ENCODE measurements at regions not wholly inside any gene's neighbourhood (a gene's known extent, or its start where the extent isn't known, plus 50 kb on each side); places are given as distances from the start of the nearest gene placed in this dataset.

DNA sequence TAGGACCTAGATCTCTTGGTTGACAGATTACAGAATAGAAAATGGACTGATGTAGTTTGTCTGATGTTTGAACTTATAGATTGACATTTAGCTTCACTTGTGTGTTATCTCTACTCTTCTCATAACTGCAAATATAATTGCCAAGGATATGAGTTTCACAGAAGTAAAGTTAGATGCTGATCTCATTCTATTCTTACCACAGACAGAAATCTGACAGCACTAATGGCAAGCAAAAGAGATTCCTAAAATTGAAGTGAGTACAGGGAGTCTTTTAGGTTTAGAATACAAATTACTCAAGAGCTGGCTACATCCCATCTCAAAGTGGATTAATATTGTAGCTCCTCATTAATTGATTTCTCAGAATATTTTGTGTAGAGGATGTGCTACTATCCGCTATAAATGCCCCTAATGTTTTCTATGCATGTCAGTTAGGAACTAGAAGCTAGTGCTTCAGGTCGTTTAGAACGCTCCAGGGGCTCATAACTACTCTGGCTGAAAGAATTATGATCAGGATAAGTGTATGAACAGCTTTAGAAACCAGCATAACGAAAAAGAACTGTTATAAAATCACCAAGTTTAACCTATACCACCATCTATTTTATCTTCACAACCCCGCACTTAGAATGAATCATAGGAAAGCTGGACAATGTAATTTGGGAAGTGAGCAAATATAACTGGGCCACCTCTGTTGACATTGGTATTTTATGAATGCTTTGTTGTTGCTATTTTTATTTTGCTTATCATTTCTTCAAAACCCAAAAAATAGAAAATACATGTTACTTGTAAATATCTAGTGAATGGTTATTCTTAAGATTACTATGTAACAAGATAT is 378.8 kb upstream of the REG3G start:
- Histone ChIP-seq H3K27me3 (ENCODE audit: control insufficient read depth in 2 of 2, insufficient read depth in 2 of 2, low read length in 2 of 2) (no peaks in the 10 kb centered on the region), H3K9me3 (ENCODE audit: control insufficient read depth in 2 of 2, low read length in 2 of 2) (no peaks in the 10 kb centered on the region), H3K9ac (ENCODE audit: low read depth in 1 of 2, low read length in 2 of 2) (no peak overlapping the region), H3K4me3 (ENCODE audit: low read length in 2 of 2) (no peak overlapping the region), H3K36me3 (ENCODE audit: control insufficient read depth in 2 of 2, insufficient read depth in 2 of 2, low read length in 2 of 2) (no peaks in the 10 kb centered on the region), H3K4me1 (ENCODE audit: control insufficient read depth in 2 of 2, insufficient read depth in 2 of 2, low read length in 2 of 2) (no peaks in the 10 kb centered on the region), H3K27ac (ENCODE audit: low read depth in 2 of 2, low read length in 2 of 2) (no peak overlapping the region)

DNA sequence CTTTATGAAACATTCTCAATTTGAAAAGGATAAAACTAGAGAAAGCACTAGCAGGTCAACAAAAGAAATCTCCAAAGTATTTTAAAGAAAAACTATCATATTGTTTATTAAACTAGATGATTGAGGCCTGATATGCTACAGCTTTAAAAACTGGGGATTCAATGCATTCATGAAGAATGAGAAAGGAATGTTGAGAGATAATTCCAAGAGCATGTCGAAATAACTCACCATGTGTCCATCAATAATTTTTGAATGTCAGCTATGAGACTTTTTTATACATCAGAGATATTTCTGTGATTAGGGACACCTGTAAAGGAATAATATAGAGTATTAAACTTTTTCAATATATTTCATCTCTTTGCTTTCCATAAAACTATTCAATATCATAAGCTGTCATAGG is 376.9 kb upstream of the REG3G start:
- H3K36me3 ChIP-seq (ENCODE audit: control insufficient read depth in 2 of 2, insufficient read depth in 2 of 2, low read length in 2 of 2), result no peaks in the 10 kb centered on the region
- no peak overlapping the region for H3K27ac ChIP-seq (ENCODE audit: low read depth in 2 of 2, low read length in 2 of 2)
- no peaks in the 10 kb centered on the region for H3K9me3 ChIP-seq (ENCODE audit: control insufficient read depth in 2 of 2, low read length in 2 of 2)
- H3K9ac ChIP-seq (ENCODE audit: low read depth in 1 of 2, low read length in 2 of 2), result no peak overlapping the region
- no peaks in the 10 kb centered on the region for H3K27me3 ChIP-seq (ENCODE audit: control insufficient read depth in 2 of 2, insufficient read depth in 2 of 2, low read length in 2 of 2)
- H3K4me3 ChIP-seq (ENCODE audit: low read length in 2 of 2), result no peak overlapping the region
- no peaks in the 10 kb centered on the region for H3K4me1 ChIP-seq (ENCODE audit: control insufficient read depth in 2 of 2, insufficient read depth in 2 of 2, low read length in 2 of 2)

DNA sequence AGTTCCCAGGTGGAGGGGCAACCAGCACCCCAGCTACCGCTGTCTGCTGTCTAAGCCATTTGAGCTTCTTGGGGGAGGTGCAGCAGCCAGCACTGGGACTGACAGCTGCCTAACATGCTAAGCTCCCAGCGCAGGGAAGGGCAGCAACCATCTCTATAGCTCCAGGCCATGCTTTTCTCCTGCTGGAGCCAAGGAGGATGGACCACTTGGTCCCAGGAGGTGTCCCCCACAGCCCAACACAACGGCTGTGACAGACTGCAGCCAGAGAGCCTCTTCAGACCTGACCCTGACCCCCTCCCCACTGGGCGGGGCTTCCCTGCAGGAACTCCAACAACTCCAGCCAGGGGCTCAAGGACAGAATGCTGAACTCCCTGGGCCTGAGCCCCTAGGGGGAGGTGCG is 370.6 kb upstream of the REG3G start:
- no peaks in the 10 kb centered on the region for H3K27me3 ChIP-seq (ENCODE audit: control insufficient read depth in 2 of 2, insufficient read depth in 2 of 2, low read length in 2 of 2)
- no peak overlapping the region for H3K4me3 ChIP-seq (ENCODE audit: low read length in 2 of 2)
- no peaks in the 10 kb centered on the region for H3K4me1 ChIP-seq (ENCODE audit: control insufficient read depth in 2 of 2, insufficient read depth in 2 of 2, low read length in 2 of 2)
- no peaks in the 10 kb centered on the region for H3K36me3 ChIP-seq (ENCODE audit: control insufficient read depth in 2 of 2, insufficient read depth in 2 of 2, low read length in 2 of 2)
- no peak overlapping the region for H3K27ac ChIP-seq (ENCODE audit: low read depth in 2 of 2, low read length in 2 of 2)
- no peak overlapping the region for H3K9ac ChIP-seq (ENCODE audit: low read depth in 1 of 2, low read length in 2 of 2)
- no peaks in the 10 kb centered on the region for H3K9me3 ChIP-seq (ENCODE audit: control insufficient read depth in 2 of 2, low read length in 2 of 2)

DNA sequence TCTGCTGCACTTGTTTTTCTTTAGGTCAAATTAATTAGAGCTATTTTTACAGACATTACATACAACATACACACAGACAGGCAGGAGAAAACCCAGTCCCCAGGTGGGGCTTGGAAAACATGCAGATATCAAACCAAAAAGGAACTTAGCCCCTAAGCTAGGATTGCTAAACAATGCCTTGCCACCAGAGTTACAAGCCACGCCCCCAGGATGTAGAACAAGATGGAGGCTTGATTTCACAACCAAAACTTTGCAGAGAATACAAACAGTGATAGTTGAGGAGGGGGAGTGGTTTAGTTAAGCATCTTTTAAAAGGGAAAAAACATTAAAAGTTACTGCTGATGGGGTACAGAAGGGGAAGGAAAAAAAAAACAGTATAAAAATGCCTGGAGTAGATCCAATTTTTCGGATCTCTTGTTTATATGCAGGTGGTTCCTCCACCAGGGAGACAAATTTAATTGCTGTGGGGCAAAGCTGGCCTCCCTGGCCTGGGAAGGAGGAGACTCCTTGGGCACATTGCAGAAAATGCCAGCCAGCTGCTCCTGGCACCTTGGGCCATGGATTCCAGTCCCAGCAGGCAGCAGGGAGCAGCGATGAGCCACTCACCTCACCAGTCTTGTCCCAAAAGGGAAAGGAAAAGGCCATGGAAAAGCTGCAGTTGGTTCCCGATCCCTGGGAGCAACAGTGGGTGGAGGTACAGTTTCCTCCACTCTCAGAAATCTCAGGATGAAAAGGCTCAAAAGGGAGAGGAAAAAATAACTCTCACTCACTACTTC is 348.4 kb upstream of the REG3G start:
- no peak overlapping the region for H3K4me3 ChIP-seq (ENCODE audit: low read length in 2 of 2)
- H3K27me3 ChIP-seq (ENCODE audit: control insufficient read depth in 2 of 2, insufficient read depth in 2 of 2, low read length in 2 of 2), result no peaks in the 10 kb centered on the region
- no peak overlapping the region for H3K27ac ChIP-seq (ENCODE audit: low read depth in 2 of 2, low read length in 2 of 2)
- no peaks in the 10 kb centered on the region for H3K9me3 ChIP-seq (ENCODE audit: control insufficient read depth in 2 of 2, low read length in 2 of 2)
- no peaks in the 10 kb centered on the region for H3K4me1 ChIP-seq (ENCODE audit: control insufficient read depth in 2 of 2, insufficient read depth in 2 of 2, low read length in 2 of 2)
- H3K9ac ChIP-seq (ENCODE audit: low read depth in 1 of 2, low read length in 2 of 2), result no peak overlapping the region
- no peaks in the 10 kb centered on the region for H3K36me3 ChIP-seq (ENCODE audit: control insufficient read depth in 2 of 2, insufficient read depth in 2 of 2, low read length in 2 of 2)

DNA sequence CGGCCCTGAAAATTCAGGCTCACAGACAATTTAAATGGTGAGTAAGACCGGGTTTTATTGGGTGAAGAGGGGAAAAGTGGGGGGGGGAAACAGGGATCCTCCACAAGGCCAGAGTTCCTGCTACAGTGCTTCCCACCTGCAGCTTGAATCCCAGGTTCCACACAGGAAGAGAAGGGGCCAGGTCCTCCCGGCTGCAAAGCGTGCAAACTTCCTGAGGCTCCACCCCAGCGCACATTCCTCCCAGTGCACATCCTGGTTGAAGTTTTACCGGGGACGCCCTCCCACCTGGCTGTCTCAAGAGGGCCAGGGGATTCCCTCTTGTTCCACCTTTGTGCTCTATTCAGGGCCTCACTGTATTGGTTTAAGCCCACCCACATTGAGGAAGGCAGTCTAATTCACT is 347.7 kb upstream of the REG3G start:
- no peaks in the 10 kb centered on the region for H3K4me1 ChIP-seq (ENCODE audit: control insufficient read depth in 2 of 2, insufficient read depth in 2 of 2, low read length in 2 of 2)
- H3K4me3 ChIP-seq (ENCODE audit: low read length in 2 of 2), result no peak overlapping the region
- H3K36me3 ChIP-seq (ENCODE audit: control insufficient read depth in 2 of 2, insufficient read depth in 2 of 2, low read length in 2 of 2), result no peaks in the 10 kb centered on the region
- H3K27me3 ChIP-seq (ENCODE audit: control insufficient read depth in 2 of 2, insufficient read depth in 2 of 2, low read length in 2 of 2), result no peaks in the 10 kb centered on the region
- H3K27ac ChIP-seq (ENCODE audit: low read depth in 2 of 2, low read length in 2 of 2), result no peak overlapping the region
- H3K9ac ChIP-seq (ENCODE audit: low read depth in 1 of 2, low read length in 2 of 2), result no peak overlapping the region
- H3K9me3 ChIP-seq (ENCODE audit: control insufficient read depth in 2 of 2, low read length in 2 of 2), result no peaks in the 10 kb centered on the region

DNA sequence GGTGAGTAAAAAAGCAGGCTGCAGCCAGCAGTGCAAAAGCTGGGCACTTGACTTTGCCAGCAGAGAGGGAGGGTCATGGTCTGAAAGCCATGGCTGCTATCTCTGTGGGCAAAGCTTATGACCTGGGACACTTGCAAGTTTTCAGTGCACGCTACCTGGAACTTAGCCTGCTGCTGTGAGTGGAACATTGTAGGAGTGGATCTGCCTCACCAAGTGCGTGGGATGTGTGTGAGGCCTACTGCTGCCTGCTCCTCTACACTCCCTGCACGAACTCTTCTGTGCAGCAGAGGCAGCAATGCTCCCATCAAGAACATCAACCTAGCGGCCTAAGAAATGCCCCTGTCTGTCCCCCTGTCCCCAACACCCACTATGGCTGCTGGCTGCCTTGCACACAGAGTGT is 344.1 kb upstream of the REG3G start:
- no peak overlapping the region for H3K27ac ChIP-seq (ENCODE audit: low read depth in 2 of 2, low read length in 2 of 2)
- H3K36me3 ChIP-seq (ENCODE audit: control insufficient read depth in 2 of 2, insufficient read depth in 2 of 2, low read length in 2 of 2), result no peaks in the 10 kb centered on the region
- H3K9me3 ChIP-seq (ENCODE audit: control insufficient read depth in 2 of 2, low read length in 2 of 2), result no peaks in the 10 kb centered on the region
- H3K4me1 ChIP-seq (ENCODE audit: control insufficient read depth in 2 of 2, insufficient read depth in 2 of 2, low read length in 2 of 2), result no peaks in the 10 kb centered on the region
- no peak overlapping the region for H3K9ac ChIP-seq (ENCODE audit: low read depth in 1 of 2, low read length in 2 of 2)
- no peaks in the 10 kb centered on the region for H3K27me3 ChIP-seq (ENCODE audit: control insufficient read depth in 2 of 2, insufficient read depth in 2 of 2, low read length in 2 of 2)
- H3K4me3 ChIP-seq (ENCODE audit: low read length in 2 of 2), result no peak overlapping the region

DNA sequence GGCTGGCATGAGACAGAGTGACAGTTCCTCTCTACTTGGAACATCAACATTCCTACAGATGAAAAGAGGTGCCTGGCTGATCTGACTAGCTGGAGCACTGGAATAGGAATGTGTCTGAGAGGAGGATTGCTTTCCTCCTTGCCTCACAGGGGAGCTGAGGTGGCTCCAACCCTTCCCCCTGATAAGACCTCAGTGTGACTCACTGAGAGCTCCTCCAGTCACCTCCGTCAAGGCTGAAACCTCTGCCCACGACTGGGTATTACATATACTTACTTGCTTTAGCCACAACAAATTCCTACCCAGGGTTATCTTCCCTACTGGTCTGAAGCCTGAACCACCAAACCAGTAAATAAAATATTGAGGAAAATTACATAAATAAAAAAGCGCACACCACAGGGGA is 342.7 kb upstream of the REG3G start:
- Histone ChIP-seq H3K27me3 (ENCODE audit: control insufficient read depth in 2 of 2, insufficient read depth in 2 of 2, low read length in 2 of 2) (no peaks in the 10 kb centered on the region), H3K27ac (ENCODE audit: low read depth in 2 of 2, low read length in 2 of 2) (no peak overlapping the region), H3K4me3 (ENCODE audit: low read length in 2 of 2) (no peak overlapping the region), H3K36me3 (ENCODE audit: control insufficient read depth in 2 of 2, insufficient read depth in 2 of 2, low read length in 2 of 2) (no peaks in the 10 kb centered on the region), H3K9ac (ENCODE audit: low read depth in 1 of 2, low read length in 2 of 2) (no peak overlapping the region), H3K9me3 (ENCODE audit: control insufficient read depth in 2 of 2, low read length in 2 of 2) (no peaks in the 10 kb centered on the region), H3K4me1 (ENCODE audit: control insufficient read depth in 2 of 2, insufficient read depth in 2 of 2, low read length in 2 of 2) (no peaks in the 10 kb centered on the region)

DNA sequence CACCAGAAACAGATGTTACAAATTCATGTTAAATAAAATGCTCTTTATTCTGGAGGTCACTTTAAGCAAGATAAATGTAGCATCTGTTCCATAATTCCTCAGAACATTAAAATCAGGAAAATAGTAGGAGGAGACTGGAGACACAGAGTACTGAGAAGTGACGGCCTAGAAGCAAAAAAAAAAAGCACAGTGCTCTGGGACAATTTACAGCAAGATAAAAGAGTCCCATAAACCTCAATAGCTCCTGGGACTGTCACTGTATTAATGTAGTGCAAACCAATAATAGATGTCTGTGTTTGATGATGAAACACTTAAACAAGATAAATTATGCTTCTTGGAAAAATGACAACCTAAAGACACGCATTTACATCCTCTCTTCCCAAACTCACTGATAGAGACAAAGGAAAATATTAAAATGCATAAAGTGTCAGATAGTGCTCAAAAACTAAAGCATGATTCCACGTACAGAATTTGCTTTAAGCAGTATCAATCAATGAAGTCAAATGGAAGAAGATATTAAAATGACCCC is 338.8 kb upstream of the REG3G start:
- H3K9me3 ChIP-seq (ENCODE audit: control insufficient read depth in 2 of 2, low read length in 2 of 2), result no peaks in the 10 kb centered on the region
- no peak overlapping the region for H3K27ac ChIP-seq (ENCODE audit: low read depth in 2 of 2, low read length in 2 of 2)
- H3K36me3 ChIP-seq (ENCODE audit: control insufficient read depth in 2 of 2, insufficient read depth in 2 of 2, low read length in 2 of 2), result no peaks in the 10 kb centered on the region
- H3K27me3 ChIP-seq (ENCODE audit: control insufficient read depth in 2 of 2, insufficient read depth in 2 of 2, low read length in 2 of 2), result no peaks in the 10 kb centered on the region
- no peaks in the 10 kb centered on the region for H3K4me1 ChIP-seq (ENCODE audit: control insufficient read depth in 2 of 2, insufficient read depth in 2 of 2, low read length in 2 of 2)
- no peak overlapping the region for H3K4me3 ChIP-seq (ENCODE audit: low read length in 2 of 2)
- no peak overlapping the region for H3K9ac ChIP-seq (ENCODE audit: low read depth in 1 of 2, low read length in 2 of 2)

DNA sequence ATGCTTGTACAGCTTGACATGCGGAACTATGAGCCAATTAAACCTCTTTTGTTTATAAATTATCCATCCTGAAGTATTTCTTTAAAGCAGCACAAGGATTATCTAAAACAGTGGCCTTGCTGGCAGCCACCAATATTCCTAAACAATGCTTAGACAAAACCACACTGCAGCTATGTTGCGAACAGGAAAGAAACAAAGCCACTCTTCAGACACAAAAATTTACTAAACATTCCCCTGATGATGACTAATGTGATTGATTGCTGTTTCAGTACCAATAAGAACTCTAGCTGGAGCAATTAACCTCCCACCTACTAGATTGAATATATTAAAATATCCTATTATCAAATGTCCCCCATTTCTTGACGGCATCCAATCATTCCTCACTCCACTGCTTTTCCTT is 325.8 kb upstream of the REG3G start:
- H3K9ac ChIP-seq (ENCODE audit: low read depth in 1 of 2, low read length in 2 of 2), result no peak overlapping the region
- H3K9me3 ChIP-seq (ENCODE audit: control insufficient read depth in 2 of 2, low read length in 2 of 2), result no peaks in the 10 kb centered on the region
- no peaks in the 10 kb centered on the region for H3K4me1 ChIP-seq (ENCODE audit: control insufficient read depth in 2 of 2, insufficient read depth in 2 of 2, low read length in 2 of 2)
- no peaks in the 10 kb centered on the region for H3K27me3 ChIP-seq (ENCODE audit: control insufficient read depth in 2 of 2, insufficient read depth in 2 of 2, low read length in 2 of 2)
- no peaks in the 10 kb centered on the region for H3K36me3 ChIP-seq (ENCODE audit: control insufficient read depth in 2 of 2, insufficient read depth in 2 of 2, low read length in 2 of 2)
- H3K27ac ChIP-seq (ENCODE audit: low read depth in 2 of 2, low read length in 2 of 2), result no peak overlapping the region
- no peak overlapping the region for H3K4me3 ChIP-seq (ENCODE audit: low read length in 2 of 2)

DNA sequence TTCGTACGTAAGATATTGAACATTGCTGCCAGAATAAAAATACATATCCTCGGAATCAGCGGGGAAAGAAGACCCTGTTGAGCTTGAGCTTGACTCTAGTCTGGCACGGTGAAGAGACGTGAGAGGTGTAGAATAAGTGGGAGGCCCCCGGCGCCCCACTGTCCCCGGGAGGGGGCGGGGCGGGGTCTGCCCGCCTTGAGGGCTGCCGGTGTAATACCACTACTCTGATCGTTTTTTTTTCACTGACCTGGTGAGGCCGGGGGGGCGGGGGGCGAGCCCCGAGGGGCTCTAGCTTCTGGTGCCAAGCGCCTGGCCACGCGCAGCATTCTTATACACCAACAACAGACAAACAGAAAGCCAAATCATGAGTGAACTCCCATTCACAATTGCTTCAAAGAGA is 324.0 kb upstream of the REG3G start:
- Histone ChIP-seq H3K9ac (ENCODE audit: low read depth in 1 of 2, low read length in 2 of 2) (no peak overlapping the region), H3K27me3 (ENCODE audit: control insufficient read depth in 2 of 2, insufficient read depth in 2 of 2, low read length in 2 of 2) (no peaks in the 10 kb centered on the region), H3K36me3 (ENCODE audit: control insufficient read depth in 2 of 2, insufficient read depth in 2 of 2, low read length in 2 of 2) (no peaks in the 10 kb centered on the region), H3K27ac (ENCODE audit: low read depth in 2 of 2, low read length in 2 of 2) (no peak overlapping the region), H3K9me3 (ENCODE audit: control insufficient read depth in 2 of 2, low read length in 2 of 2) (no peaks in the 10 kb centered on the region), H3K4me3 (ENCODE audit: low read length in 2 of 2) (no peak overlapping the region), H3K4me1 (ENCODE audit: control insufficient read depth in 2 of 2, insufficient read depth in 2 of 2, low read length in 2 of 2) (no peaks in the 10 kb centered on the region)
